ENCODE measurements at regions not wholly inside any gene's neighbourhood (a gene's known extent, or its start where the extent isn't known, plus 50 kb on each side); places are given as distances from the start of the nearest gene placed in this dataset.

- H3K4me3 ChIP-seq (ENCODE audit: low read depth in 1 of 2, low read length in 2 of 2) = no peak overlapping the region
- no peaks in the 10 kb centered on the region for H3K4me1 ChIP-seq (ENCODE audit: insufficient read depth, low read length)
- H3K27ac ChIP-seq (ENCODE audit: low read length) = no peak overlapping the region
- no peak overlapping the region for H3K9ac ChIP-seq (ENCODE audit: low read depth, low read length)
- TF ChIP-seq EZH2 (IDR thresholded peaks at IDR 0.05; ENCODE audit: borderline replicate concordance, low read depth, low read length, severe bottlenecking) (no peak), CTCF (IDR thresholded peaks at IDR 0.05; ENCODE audit: borderline replicate concordance, extremely low read depth, low read length, poor library complexity, severe bottlenecking) (no peak)
- no peak overlapping the region for H3K4me2 ChIP-seq (ENCODE audit: insufficient read depth, low read length)
- no peak for DNase-seq
- ATAC-seq (ENCODE audit: insufficient read depth, low read depth) = no peak
- H4K20me1 ChIP-seq (ENCODE audit: insufficient read depth, low read length) = no peaks in the 10 kb centered on the region
- H3K9me3 ChIP-seq (ENCODE audit: insufficient read depth, low read length, severe bottlenecking) = no peaks in the 10 kb centered on the region
- H3K27me3 ChIP-seq (ENCODE audit: insufficient read depth, low read length, poor library complexity) = peaks cover 5% of the 10 kb centered on the region
- no peaks in the 10 kb centered on the region for H3K36me3 ChIP-seq (ENCODE audit: insufficient read depth, low read length)
- H2AFZ ChIP-seq (ENCODE audit: low read depth, low read length) = no peak overlapping the region
- H3K79me2 ChIP-seq (ENCODE audit: insufficient read depth, low read length) = no peaks in the 10 kb centered on the region
Measured at GRCh38 chr1:209045331-209046057, 538.0 kb upstream of the CAMK1G start.

DNA sequence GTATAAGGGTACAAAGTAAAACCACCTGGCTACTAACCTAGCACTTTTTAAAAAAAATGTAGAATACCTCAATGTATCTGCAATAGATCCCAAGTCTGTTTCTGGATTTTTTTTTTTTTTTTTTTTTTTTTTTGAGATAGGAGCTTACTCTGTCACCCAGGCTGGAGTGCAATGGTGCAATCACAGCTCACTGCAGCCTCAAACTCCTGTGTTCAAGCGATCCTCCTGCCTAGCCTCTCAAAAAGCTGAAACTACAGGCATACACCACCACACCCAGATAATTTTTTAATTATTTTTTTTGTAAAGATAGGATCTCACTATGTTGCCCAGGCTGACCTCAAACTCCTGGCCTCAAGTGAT lies 537.5 kb upstream of the CAMK1G start:
- Histone ChIP-seq H3K9ac (ENCODE audit: low read depth, low read length) (no peak overlapping the region), H3K4me3 (ENCODE audit: low read depth in 1 of 2, low read length in 2 of 2) (no peak overlapping the region), H2AFZ (ENCODE audit: low read depth, low read length) (no peak overlapping the region), H3K27ac (ENCODE audit: low read length) (no peak overlapping the region), H3K4me2 (ENCODE audit: insufficient read depth, low read length) (no peak overlapping the region), H3K9me3 (ENCODE audit: insufficient read depth, low read length, severe bottlenecking) (no peaks in the 10 kb centered on the region), H3K27me3 (ENCODE audit: insufficient read depth, low read length, poor library complexity) (peaks cover 5% of the 10 kb centered on the region), H3K4me1 (ENCODE audit: insufficient read depth, low read length) (no peaks in the 10 kb centered on the region), H3K36me3 (ENCODE audit: insufficient read depth, low read length) (no peaks in the 10 kb centered on the region), H4K20me1 (ENCODE audit: insufficient read depth, low read length) (no peaks in the 10 kb centered on the region), H3K79me2 (ENCODE audit: insufficient read depth, low read length) (no peaks in the 10 kb centered on the region)
- no peak for ATAC-seq (ENCODE audit: insufficient read depth, low read depth)
- DNase-seq = no peak
- TF ChIP-seq EZH2 (IDR thresholded peaks at IDR 0.05; ENCODE audit: borderline replicate concordance, low read depth, low read length, severe bottlenecking) (no peak), CTCF (IDR thresholded peaks at IDR 0.05; ENCODE audit: borderline replicate concordance, extremely low read depth, low read length, poor library complexity, severe bottlenecking) (no peak)

GRCh38 chr1:209046935-209047334 lies 536.6 kb upstream of the CAMK1G start:
- no peak overlapping the region for H3K4me2 ChIP-seq (ENCODE audit: insufficient read depth, low read length)
- H2AFZ ChIP-seq (ENCODE audit: low read depth, low read length) = no peak overlapping the region
- no peak overlapping the region for H3K27ac ChIP-seq (ENCODE audit: low read length)
- no peaks in the 10 kb centered on the region for H3K79me2 ChIP-seq (ENCODE audit: insufficient read depth, low read length)
- no peak for DNase-seq
- peaks cover 5% of the 10 kb centered on the region for H3K27me3 ChIP-seq (ENCODE audit: insufficient read depth, low read length, poor library complexity)
- no peaks in the 10 kb centered on the region for H4K20me1 ChIP-seq (ENCODE audit: insufficient read depth, low read length)
- TF ChIP-seq CTCF (IDR thresholded peaks at IDR 0.05; ENCODE audit: borderline replicate concordance, extremely low read depth, low read length, poor library complexity, severe bottlenecking) = no peak
- TF ChIP-seq EZH2 (IDR thresholded peaks at IDR 0.05; ENCODE audit: borderline replicate concordance, low read depth, low read length, severe bottlenecking) = no peak
- no peak overlapping the region for H3K9ac ChIP-seq (ENCODE audit: low read depth, low read length)
- no peaks in the 10 kb centered on the region for H3K9me3 ChIP-seq (ENCODE audit: insufficient read depth, low read length, severe bottlenecking)
- H3K36me3 ChIP-seq (ENCODE audit: insufficient read depth, low read length) = no peaks in the 10 kb centered on the region
- no peaks in the 10 kb centered on the region for H3K4me1 ChIP-seq (ENCODE audit: insufficient read depth, low read length)
- no peak for ATAC-seq (ENCODE audit: insufficient read depth, low read depth)
- no peak overlapping the region for H3K4me3 ChIP-seq (ENCODE audit: low read depth in 1 of 2, low read length in 2 of 2)

All from DND-41 (cell line).